Astrocyte (in vitro differentiated cells and primary cell): ENCODE measurements at regions not wholly inside any gene's neighbourhood (a gene's known extent, or its start where the extent isn't known, plus 50 kb on each side); places are given as distances from the start of the nearest gene placed in this dataset.
"Not testable (repeated sequence)": the region's sequence is repeated elsewhere in the genome, so short reads cannot be mapped to it uniquely, and the experiment has no call there.

Source experiments
- CTCF ChIP-seq: IDR thresholded peaks from 2 replicates; pipeline ENCODE4 v1.5.1; 2011; ENCODE audit warnings: low read depth, mild to moderate bottlenecking, inconsistent platforms, low read length, moderate library complexity; ENCODE audit not compliant: insufficient read depth
- EZH2 ChIP-seq: IDR thresholded peaks from 2 replicates; pipeline ENCODE4 v1.6.1; 2012; ENCODE audit warnings: mild to moderate bottlenecking, low read length, inconsistent platforms; ENCODE audit not compliant: insufficient read depth

- not testable (repeated sequence) for TF ChIP-seq CTCF, EZH2
Observed at GRCh38 chr1:61018068-61018467, 64.3 kb upstream of the NFIA start.
